ENCODE measurements at regions not wholly inside any gene's neighbourhood (a gene's known extent, or its start where the extent isn't known, plus 50 kb on each side); places are given as distances from the start of the nearest gene placed in this dataset.

DNA sequence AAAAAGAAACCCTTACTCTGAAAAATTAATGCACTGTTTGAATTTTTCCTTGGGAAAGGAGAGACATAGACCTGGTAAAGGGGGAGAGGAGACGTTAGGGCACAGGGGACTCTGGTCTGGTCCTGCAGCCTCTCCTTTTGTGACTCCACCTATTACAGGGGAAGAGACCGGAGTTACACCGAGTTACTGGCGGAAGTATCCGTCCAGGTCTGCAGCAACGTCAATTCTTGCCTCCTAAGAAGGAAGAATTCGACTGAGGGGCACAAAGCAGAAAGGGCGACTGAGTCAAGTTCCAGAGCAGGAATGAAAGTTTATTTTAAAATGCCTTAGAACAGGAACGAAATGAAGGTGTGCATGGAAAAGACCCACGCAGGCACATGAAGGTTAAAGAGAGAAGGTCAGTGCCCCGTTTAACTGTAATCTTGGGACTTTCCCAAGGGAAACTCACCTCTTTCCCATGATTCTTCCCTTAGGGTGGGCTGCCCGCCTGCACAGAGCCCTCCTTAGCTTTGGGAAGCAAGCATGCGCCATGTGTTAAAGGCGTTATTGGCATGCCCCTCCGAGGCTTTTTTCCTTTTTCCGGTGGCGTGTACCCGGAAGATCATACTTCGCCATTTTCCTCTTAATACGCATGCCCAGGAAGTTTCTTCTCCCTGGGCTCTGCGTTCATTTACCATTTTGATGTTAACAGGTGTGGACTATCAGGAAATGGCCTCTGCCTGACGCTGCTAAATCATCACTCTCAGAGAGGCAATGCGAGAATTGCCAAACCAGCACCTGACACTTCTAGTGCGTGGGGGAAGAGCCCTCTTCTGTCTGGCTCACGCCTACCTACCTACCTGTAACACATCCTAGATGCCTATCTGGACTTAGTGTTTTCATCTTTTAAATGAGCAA, 409.6 kb upstream of the PAPPA start:
- ATAC-seq, result no peak
- no peaks in the 10 kb centered on the region for H3K4me1 ChIP-seq (ENCODE audit: control insufficient read depth, insufficient read depth, low read length)
- no peaks in the 10 kb centered on the region for H3K36me3 ChIP-seq (ENCODE audit: control insufficient read depth, insufficient read depth, low read length)
- TF ChIP-seq TCF7L2 (IDR thresholded peaks at IDR 0.05; ENCODE audit: low read depth, low read length), result no peak
- no peak for TF ChIP-seq POLR2AphosphoS5 (IDR thresholded peaks at IDR 0.05; ENCODE audit: low read depth, low read length)
- TF ChIP-seq, protein P1, sequence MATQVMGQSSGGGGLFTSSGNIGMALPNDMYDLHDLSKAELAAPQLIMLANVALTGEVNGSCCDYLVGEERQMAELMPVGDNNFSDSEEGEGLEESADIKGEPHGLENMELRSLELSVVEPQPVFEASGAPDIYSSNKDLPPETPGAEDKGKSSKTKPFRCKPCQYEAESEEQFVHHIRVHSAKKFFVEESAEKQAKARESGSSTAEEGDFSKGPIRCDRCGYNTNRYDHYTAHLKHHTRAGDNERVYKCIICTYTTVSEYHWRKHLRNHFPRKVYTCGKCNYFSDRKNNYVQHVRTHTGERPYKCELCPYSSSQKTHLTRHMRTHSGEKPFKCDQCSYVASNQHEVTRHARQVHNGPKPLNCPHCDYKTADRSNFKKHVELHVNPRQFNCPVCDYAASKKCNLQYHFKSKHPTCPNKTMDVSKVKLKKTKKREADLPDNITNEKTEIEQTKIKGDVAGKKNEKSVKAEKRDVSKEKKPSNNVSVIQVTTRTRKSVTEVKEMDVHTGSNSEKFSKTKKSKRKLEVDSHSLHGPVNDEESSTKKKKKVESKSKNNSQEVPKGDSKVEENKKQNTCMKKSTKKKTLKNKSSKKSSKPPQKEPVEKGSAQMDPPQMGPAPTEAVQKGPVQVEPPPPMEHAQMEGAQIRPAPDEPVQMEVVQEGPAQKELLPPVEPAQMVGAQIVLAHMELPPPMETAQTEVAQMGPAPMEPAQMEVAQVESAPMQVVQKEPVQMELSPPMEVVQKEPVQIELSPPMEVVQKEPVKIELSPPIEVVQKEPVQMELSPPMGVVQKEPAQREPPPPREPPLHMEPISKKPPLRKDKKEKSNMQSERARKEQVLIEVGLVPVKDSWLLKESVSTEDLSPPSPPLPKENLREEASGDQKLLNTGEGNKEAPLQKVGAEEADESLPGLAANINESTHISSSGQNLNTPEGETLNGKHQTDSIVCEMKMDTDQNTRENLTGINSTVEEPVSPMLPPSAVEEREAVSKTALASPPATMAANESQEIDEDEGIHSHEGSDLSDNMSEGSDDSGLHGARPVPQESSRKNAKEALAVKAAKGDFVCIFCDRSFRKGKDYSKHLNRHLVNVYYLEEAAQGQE (IDR thresholded peaks at IDR 0.05; ENCODE audit: insufficient read depth in 1 of 2, low read depth in 2 of 2, low read length in 1 of 2), result no peak
- TF ChIP-seq SIN3A (IDR thresholded peaks at IDR 0.05; ENCODE audit: borderline replicate concordance, insufficient read depth, low read depth, low read length), result no peak
- TF ChIP-seq, protein P2, sequence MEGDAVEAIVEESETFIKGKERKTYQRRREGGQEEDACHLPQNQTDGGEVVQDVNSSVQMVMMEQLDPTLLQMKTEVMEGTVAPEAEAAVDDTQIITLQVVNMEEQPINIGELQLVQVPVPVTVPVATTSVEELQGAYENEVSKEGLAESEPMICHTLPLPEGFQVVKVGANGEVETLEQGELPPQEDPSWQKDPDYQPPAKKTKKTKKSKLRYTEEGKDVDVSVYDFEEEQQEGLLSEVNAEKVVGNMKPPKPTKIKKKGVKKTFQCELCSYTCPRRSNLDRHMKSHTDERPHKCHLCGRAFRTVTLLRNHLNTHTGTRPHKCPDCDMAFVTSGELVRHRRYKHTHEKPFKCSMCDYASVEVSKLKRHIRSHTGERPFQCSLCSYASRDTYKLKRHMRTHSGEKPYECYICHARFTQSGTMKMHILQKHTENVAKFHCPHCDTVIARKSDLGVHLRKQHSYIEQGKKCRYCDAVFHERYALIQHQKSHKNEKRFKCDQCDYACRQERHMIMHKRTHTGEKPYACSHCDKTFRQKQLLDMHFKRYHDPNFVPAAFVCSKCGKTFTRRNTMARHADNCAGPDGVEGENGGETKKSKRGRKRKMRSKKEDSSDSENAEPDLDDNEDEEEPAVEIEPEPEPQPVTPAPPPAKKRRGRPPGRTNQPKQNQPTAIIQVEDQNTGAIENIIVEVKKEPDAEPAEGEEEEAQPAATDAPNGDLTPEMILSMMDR (IDR thresholded peaks at IDR 0.05), result no peak
- DNase-seq (ENCODE audit: low read depth, low spot score), result no peak
- in situ Hi-C loops (cut with HindIII; ENCODE audit: low pct_unique_long_range_greater_than_20kb, low sequenced_read_pairs), result no loop called here
- H3K27ac ChIP-seq (ENCODE audit: low read length), result no peak overlapping the region
- POLR2A ChIA-PET, result no interaction called here
- CTCF ChIA-PET, result no interaction called here
- H3K9me3 ChIP-seq (ENCODE audit: control insufficient read depth, insufficient read depth, low read depth, low read length), result no peaks in the 10 kb centered on the region
- no peak overlapping the region for H3K4me3 ChIP-seq (ENCODE audit: low read depth in 2 of 2, low read length in 2 of 2)
- no peaks in the 10 kb centered on the region for H3K27me3 ChIP-seq (ENCODE audit: control insufficient read depth, insufficient read depth, low read length)
- BruUV-seq (replicated peaks), result no TSS peak
- intact Hi-C loops (cut with micrococcal nuclease; ENCODE audit: unreplicated experiment), result no loop called here

DNA sequence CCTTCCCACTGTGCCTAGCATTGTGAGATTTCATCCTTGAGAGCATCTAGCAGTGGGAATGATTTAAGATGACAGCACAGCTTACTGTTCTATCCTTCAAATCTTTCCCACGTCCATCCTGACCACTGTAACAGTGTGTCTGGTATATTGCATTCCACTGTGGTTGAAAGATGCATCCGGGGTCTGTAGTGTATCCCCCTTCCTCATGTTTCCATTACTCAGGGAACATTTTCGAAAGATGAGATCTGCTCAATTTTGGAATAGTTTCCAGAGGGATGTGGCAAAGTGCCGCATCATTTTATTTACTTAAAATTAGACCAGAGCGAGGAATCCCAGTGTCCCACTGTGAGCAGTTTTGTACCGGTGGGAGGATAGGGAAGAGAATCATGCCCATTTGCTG, 407.1 kb upstream of the PAPPA start:
- Histone ChIP-seq H3K36me3 (ENCODE audit: control insufficient read depth, insufficient read depth, low read length) (no peaks in the 10 kb centered on the region), H3K27ac (ENCODE audit: low read length) (no peak overlapping the region), H3K27me3 (ENCODE audit: control insufficient read depth, insufficient read depth, low read length) (no peaks in the 10 kb centered on the region), H3K4me3 (ENCODE audit: low read depth in 2 of 2, low read length in 2 of 2) (no peak overlapping the region), H3K9me3 (ENCODE audit: control insufficient read depth, insufficient read depth, low read depth, low read length) (no peaks in the 10 kb centered on the region), H3K4me1 (ENCODE audit: control insufficient read depth, insufficient read depth, low read length) (no peaks in the 10 kb centered on the region)
- TF ChIP-seq TCF7L2 (IDR thresholded peaks at IDR 0.05; ENCODE audit: low read depth, low read length), result no peak
- no peak for TF ChIP-seq POLR2AphosphoS5 (IDR thresholded peaks at IDR 0.05; ENCODE audit: low read depth, low read length)
- no peak for TF ChIP-seq SIN3A (IDR thresholded peaks at IDR 0.05; ENCODE audit: borderline replicate concordance, insufficient read depth, low read depth, low read length)
- TF ChIP-seq, protein P2 (IDR thresholded peaks at IDR 0.05), result no peak
- TF ChIP-seq, protein P1 (IDR thresholded peaks at IDR 0.05; ENCODE audit: insufficient read depth in 1 of 2, low read depth in 2 of 2, low read length in 1 of 2), result no peak
- CTCF ChIA-PET, result no interaction called here
- in situ Hi-C loops (cut with HindIII; ENCODE audit: low pct_unique_long_range_greater_than_20kb, low sequenced_read_pairs), result no loop called here
- POLR2A ChIA-PET, result no interaction called here
- intact Hi-C loops (cut with micrococcal nuclease; ENCODE audit: unreplicated experiment), result no loop called here
- no peak for ATAC-seq
- BruUV-seq (replicated peaks), result no TSS peak
- no peak for DNase-seq (ENCODE audit: low read depth, low spot score)
